Upper lobe of left lung (tissue), 6 donors: ENCODE measurements at regions not wholly inside any gene's neighbourhood (a gene's known extent, or its start where the extent isn't known, plus 50 kb on each side); places are given as distances from the start of the nearest gene placed in this dataset.

Experiments used
- ATAC-seq, 2 donors: fragments of 200-7000 bp; cut with Tn5 transposase; one replicate each; pipeline ENCODE4 v1.9.1; 2022; ENCODE audit warnings: mild to moderate bottlenecking in 2 of 2, moderate library complexity in 2 of 2; ENCODE audit not compliant: low FRiP score in 2 of 2
- DNase-seq, 2 donors: peaks; one replicate each; pipeline ENCODE4 v3.0.0-alpha.2; 2019 to 2020
- H3K27ac ChIP-seq, 4 donors: fragments of 200-600 bp; sonication (generic); one replicate each; pipeline ENCODE4 v1.5.1; 2016 to 2019
- H3K27me3 ChIP-seq, 4 donors: fragments of 200-600 bp; sonication (generic); one replicate each; pipeline ENCODE4 v1.5.1; 2017 to 2019
- H3K36me3 ChIP-seq, 4 donors: fragments of 200-600 bp; sonication (generic); one replicate each; pipeline ENCODE4 v1.5.1; 2016 to 2019
- H3K4me1 ChIP-seq, 4 donors: fragments of 200-600 bp; sonication (generic); one replicate each; pipeline ENCODE4 v1.5.1; 2018 to 2019
- H3K4me3 ChIP-seq, 4 donors: fragments of 200-600 bp; sonication (generic); one replicate each; pipeline ENCODE4 v1.5.1; 2017 to 2019; ENCODE audit warnings: mild to moderate bottlenecking in 2 of 4, moderate library complexity in 1 of 4
- H3K9me3 ChIP-seq, 4 donors: fragments of 200-600 bp; sonication (generic); one replicate each; pipeline ENCODE4 v1.5.1; 2018 to 2019
- EP300 ChIP-seq, 4 donors: sonication (generic); formaldehyde crosslinking; IDR thresholded peaks; one replicate each; pipeline ENCODE4 v1.5.1; 2017; ENCODE audit warnings: antibody characterized with exemption in 4 of 4, control low read depth in 2 of 4
- POLR2A ChIP-seq, 4 donors: fragments of 450-650 bp; IDR thresholded peaks; one replicate each; pipeline ENCODE4 v1.5.1; 2016 to 2017; ENCODE audit warnings: antibody characterized with exemption in 4 of 4, mild to moderate bottlenecking in 2 of 4
- POLR2AphosphoS5 ChIP-seq, 2 donors: sonication (generic); formaldehyde crosslinking; IDR thresholded peaks; one replicate each; pipeline ENCODE4 v1.5.1; 2017; ENCODE audit warnings: antibody characterized with exemption in 2 of 2
- WGBS, 2 donors: methylation state at CpG; one replicate each; pipeline ENCODE4 v1.1.5; 2017 to 2018; 5-methylcytosine and 5-hydroxymethylcytosine counted together
- TF ChIP-seq, protein P1 (sequence below), 6 experiments: fragments of 450-650 bp in 4 of 6; fragments of 200-600 bp in 2 of 6; sonication (generic) in 2 of 6; IDR thresholded peaks; one replicate each; pipeline ENCODE4 v1.5.1; 2016 to 2019; ENCODE audit warnings: antibody characterized with exemption in 6 of 6
- donor health status: DM: no; HTN: no; CAD: no; lungs with moderate emphysema.
- donor health status: DM: no; HTN: yes; CAD: no; lungs with severe emphysema.

DNA sequence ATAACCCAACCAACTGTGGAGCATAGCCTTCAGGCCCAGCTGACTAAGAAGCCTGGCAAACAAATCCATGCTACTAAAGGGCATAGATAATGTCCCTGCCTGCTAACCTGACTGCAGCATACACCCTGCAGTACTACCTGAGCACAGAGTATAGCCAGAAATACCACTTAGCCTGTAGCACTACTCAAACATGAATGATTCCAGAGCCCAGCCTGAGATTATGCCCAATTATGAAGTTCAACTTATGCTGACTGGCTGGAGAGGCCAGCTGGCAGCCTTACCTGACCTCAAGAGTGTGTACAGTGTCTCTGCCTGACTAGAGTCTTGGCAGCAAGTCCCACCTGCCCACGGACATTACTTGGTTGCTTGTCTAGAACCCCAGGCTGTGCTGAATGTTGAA lies 1265.3 kb downstream of the CDH11 start:
- Histone ChIP-seq H3K36me3 (no peaks in the 10 kb centered on the region), H3K27me3 (no peaks in the 10 kb centered on the region), H3K9me3 (no peaks in the 10 kb centered on the region), H3K27ac (no peak overlapping the region), H3K4me3 (no peak overlapping the region), H3K4me1 (no peaks in the 10 kb centered on the region)
- ATAC-seq (peak in 1 of 2 donors; percentile 71), DNase-seq (peak in 1 of 2 donors; percentile 71)
- 50 to 60% methylated on average over 1 of the region's 1 CpG for WGBS, 2 donors
- TF ChIP-seq EP300 (IDR thresholded peaks at IDR 0.05) (no peak), POLR2A (IDR thresholded peaks at IDR 0.05) (no peak), POLR2AphosphoS5 (IDR thresholded peaks at IDR 0.05) (no peak)
- TF ChIP-seq, protein P1, sequence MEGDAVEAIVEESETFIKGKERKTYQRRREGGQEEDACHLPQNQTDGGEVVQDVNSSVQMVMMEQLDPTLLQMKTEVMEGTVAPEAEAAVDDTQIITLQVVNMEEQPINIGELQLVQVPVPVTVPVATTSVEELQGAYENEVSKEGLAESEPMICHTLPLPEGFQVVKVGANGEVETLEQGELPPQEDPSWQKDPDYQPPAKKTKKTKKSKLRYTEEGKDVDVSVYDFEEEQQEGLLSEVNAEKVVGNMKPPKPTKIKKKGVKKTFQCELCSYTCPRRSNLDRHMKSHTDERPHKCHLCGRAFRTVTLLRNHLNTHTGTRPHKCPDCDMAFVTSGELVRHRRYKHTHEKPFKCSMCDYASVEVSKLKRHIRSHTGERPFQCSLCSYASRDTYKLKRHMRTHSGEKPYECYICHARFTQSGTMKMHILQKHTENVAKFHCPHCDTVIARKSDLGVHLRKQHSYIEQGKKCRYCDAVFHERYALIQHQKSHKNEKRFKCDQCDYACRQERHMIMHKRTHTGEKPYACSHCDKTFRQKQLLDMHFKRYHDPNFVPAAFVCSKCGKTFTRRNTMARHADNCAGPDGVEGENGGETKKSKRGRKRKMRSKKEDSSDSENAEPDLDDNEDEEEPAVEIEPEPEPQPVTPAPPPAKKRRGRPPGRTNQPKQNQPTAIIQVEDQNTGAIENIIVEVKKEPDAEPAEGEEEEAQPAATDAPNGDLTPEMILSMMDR (IDR thresholded peaks at IDR 0.05), result no peak

GRCh38 chr16:63850979-63851378 lies 1270.9 kb downstream of the CDH11 start:
- H3K4me3 ChIP-seq, result no peak overlapping the region
- no peak overlapping the region for H3K27ac ChIP-seq
- TF ChIP-seq POLR2A (IDR thresholded peaks at IDR 0.05), result no peak
- TF ChIP-seq EP300 (IDR thresholded peaks at IDR 0.05), result no peak
- TF ChIP-seq, protein P1 (IDR thresholded peaks at IDR 0.05), result no peak
- TF ChIP-seq POLR2AphosphoS5 (IDR thresholded peaks at IDR 0.05), result no peak
- ATAC-seq, result no peak
- no peaks in the 10 kb centered on the region for H3K36me3 ChIP-seq
- H3K4me1 ChIP-seq, result no peaks in the 10 kb centered on the region
- no peak for DNase-seq
- WGBS, 2 donors, result 69 to 88% methylated on average over 3 of the region's 3 CpGs
- H3K27me3 ChIP-seq, result no peaks in the 10 kb centered on the region
- H3K9me3 ChIP-seq, result no peaks in the 10 kb centered on the region

- Histone ChIP-seq H3K27ac (no peak overlapping the region), H3K27me3 (no peaks in the 10 kb centered on the region), H3K36me3 (no peaks in the 10 kb centered on the region), H3K9me3 (peaks cover 0 to 7% (median 3%) of the 10 kb centered on the region in 4 donors), H3K4me1 (no peaks in the 10 kb centered on the region), H3K4me3 (no peak overlapping the region)
- TF ChIP-seq EP300 (IDR thresholded peaks at IDR 0.05) (no peak), POLR2A (IDR thresholded peaks at IDR 0.05) (no peak), POLR2AphosphoS5 (IDR thresholded peaks at IDR 0.05) (no peak)
- TF ChIP-seq, protein P1 (IDR thresholded peaks at IDR 0.05), result no peak
- DNase-seq (no peak), ATAC-seq (no peak)
- WGBS, 2 donors, result 95 to 100% methylated on average over 1 of the region's 1 CpG
Measured at GRCh38 chr16:63841271-63841670, 1280.6 kb downstream of the CDH11 start.

GRCh38 chr16:63830061-63830460 lies 1291.8 kb downstream of the CDH11 start:
- H3K4me3 ChIP-seq, result no peak overlapping the region
- H3K27ac ChIP-seq, result no peak overlapping the region
- TF ChIP-seq POLR2AphosphoS5 (IDR thresholded peaks at IDR 0.05) (no peak), POLR2A (IDR thresholded peaks at IDR 0.05) (no peak), EP300 (IDR thresholded peaks at IDR 0.05) (no peak)
- TF ChIP-seq, protein P1 (IDR thresholded peaks at IDR 0.05), result no peak
- 67 to 80% methylated on average over 3 of the region's 3 CpGs for WGBS, 2 donors
- no peaks in the 10 kb centered on the region for H3K27me3 ChIP-seq
- ATAC-seq (no peak), DNase-seq (no peak)
- no peaks in the 10 kb centered on the region for H3K4me1 ChIP-seq
- no peaks in the 10 kb centered on the region for H3K36me3 ChIP-seq
- H3K9me3 ChIP-seq, result no peaks in the 10 kb centered on the region

- no peaks in the 10 kb centered on the region for H3K36me3 ChIP-seq
- peaks cover 0 to 4% (median 0%) of the 10 kb centered on the region in 4 donors for H3K9me3 ChIP-seq
- no peak overlapping the region for H3K27ac ChIP-seq
- DNase-seq (no peak), ATAC-seq (no peak)
- 83 to 88% methylated on average over 3 of the region's 3 CpGs for WGBS, 2 donors
- no peaks in the 10 kb centered on the region for H3K4me1 ChIP-seq
- TF ChIP-seq EP300 (IDR thresholded peaks at IDR 0.05), result no peak
- TF ChIP-seq POLR2A (IDR thresholded peaks at IDR 0.05), result no peak
- TF ChIP-seq, protein P1 (IDR thresholded peaks at IDR 0.05), result no peak
- no peak for TF ChIP-seq POLR2AphosphoS5 (IDR thresholded peaks at IDR 0.05)
- no peaks in the 10 kb centered on the region for H3K27me3 ChIP-seq
- no peak overlapping the region for H3K4me3 ChIP-seq
Measured at GRCh38 chr16:63822818-63823217, 1299.0 kb downstream of the CDH11 start.
